Sigmoid colon (tissue), 6 donors: ENCODE measurements at regions not wholly inside any gene's neighbourhood (a gene's known extent, or its start where the extent isn't known, plus 50 kb on each side); places are given as distances from the start of the nearest gene placed in this dataset.
A peak's percentile ranks its signal among the peaks of the same experiment; 100 is the strongest.
"Not testable (repeated sequence)": the region's sequence is repeated elsewhere in the genome, so short reads cannot be mapped to it uniquely, and the experiment has no call there.

Source experiments
- DNase-seq: peaks from one replicate; pipeline ENCODE4 v3.0.0-alpha.2; 2019
- H3K27ac ChIP-seq, 4 donors: fragments of 200-600 bp; sonication (generic); one replicate each; pipeline ENCODE4 v1.5.1; 2016 to 2019; ENCODE audit warnings: mild to moderate bottlenecking in 1 of 4
- H3K27me3 ChIP-seq, 3 donors: fragments of 200-600 bp; sonication (generic); one replicate each; pipeline ENCODE4 v1.5.1; 2019; ENCODE audit warnings: mild to moderate bottlenecking in 1 of 3
- H3K36me3 ChIP-seq, 4 donors: fragments of 200-600 bp; sonication (generic); one replicate each; pipeline ENCODE4 v1.5.1; 2016 to 2019
- H3K4me1 ChIP-seq, 4 donors: fragments of 200-600 bp; sonication (generic); one replicate each; pipeline ENCODE4 v1.5.1; 2017 to 2019
- H3K4me3 ChIP-seq, 4 donors: fragments of 200-600 bp; sonication (generic); one replicate each; pipeline ENCODE4 v1.5.1; 2017 to 2019; ENCODE audit warnings: mild to moderate bottlenecking in 2 of 4, moderate library complexity in 1 of 4
- H3K9me3 ChIP-seq, 4 donors: fragments of 200-600 bp in 3 of 4; sonication (generic) in 3 of 4; one replicate each; pipeline versions ENCODE4 v1.5.1 to v1.6.1; 2013 to 2019
- POLR2AphosphoS5 ChIP-seq, 4 donors: sonication (generic); formaldehyde crosslinking; IDR thresholded peaks; one replicate each; pipeline ENCODE4 v1.6.1; 2017; ENCODE audit warnings: antibody characterized with exemption in 4 of 4
- WGBS, 2 donors: extraction: QIAGEN DNeasy Blood & Tissue Kit; methylation state at CpG; one replicate each; pipeline ENCODE4 v1.1.7; 2013; 5-methylcytosine and 5-hydroxymethylcytosine counted together
- intact Hi-C: fragments of 100-400 bp; cut with DNase I; formaldehyde crosslinking; loops from one replicate; pipeline ENCODE4 v1.15.1; 2023
- donor health status: healthy with polysubstance abuse.
- donor health status: healthy.

GRCh38 chr9:39674437-39675210 lies 319.2 kb downstream of the SPATA31A1 start:
- H3K27me3 ChIP-seq, H3K27ac ChIP-seq, H3K9me3 ChIP-seq, H3K4me3 ChIP-seq, H3K36me3 ChIP-seq, intact Hi-C loops, DNase-seq, H3K4me1 ChIP-seq: not testable (repeated sequence)
- no CpG with 5 or more reads among the region's 1 CpG for WGBS, 2 donors

- H3K27ac ChIP-seq, H3K9me3 ChIP-seq, H3K27me3 ChIP-seq, H3K4me1 ChIP-seq, H3K4me3 ChIP-seq, intact Hi-C loops, H3K36me3 ChIP-seq, DNase-seq: not testable (repeated sequence)
- WGBS, 2 donors = no CpG with 5 or more reads among the region's 2 CpGs
Measured at GRCh38 chr9:39675211-39675553, 319.7 kb downstream of the SPATA31A1 start.

GRCh38 chr9:39678534-39679263 lies 323.2 kb downstream of the SPATA31A1 start:
- intact Hi-C loops, H3K4me1 ChIP-seq, H3K36me3 ChIP-seq, H3K27ac ChIP-seq, H3K27me3 ChIP-seq, DNase-seq, H3K4me3 ChIP-seq, H3K9me3 ChIP-seq: not testable (repeated sequence)
- no CpG with 5 or more reads among the region's 9 CpGs for WGBS, 2 donors

- intact Hi-C loops, H3K36me3 ChIP-seq, H3K27me3 ChIP-seq, H3K4me1 ChIP-seq, DNase-seq, H3K9me3 ChIP-seq, H3K27ac ChIP-seq, H3K4me3 ChIP-seq: not testable (repeated sequence)
- 57 to 74% methylated on average over 2 of the region's 6 CpGs for WGBS, 2 donors
Measured at GRCh38 chr9:39680694-39681401, 325.4 kb downstream of the SPATA31A1 start.

DNA sequence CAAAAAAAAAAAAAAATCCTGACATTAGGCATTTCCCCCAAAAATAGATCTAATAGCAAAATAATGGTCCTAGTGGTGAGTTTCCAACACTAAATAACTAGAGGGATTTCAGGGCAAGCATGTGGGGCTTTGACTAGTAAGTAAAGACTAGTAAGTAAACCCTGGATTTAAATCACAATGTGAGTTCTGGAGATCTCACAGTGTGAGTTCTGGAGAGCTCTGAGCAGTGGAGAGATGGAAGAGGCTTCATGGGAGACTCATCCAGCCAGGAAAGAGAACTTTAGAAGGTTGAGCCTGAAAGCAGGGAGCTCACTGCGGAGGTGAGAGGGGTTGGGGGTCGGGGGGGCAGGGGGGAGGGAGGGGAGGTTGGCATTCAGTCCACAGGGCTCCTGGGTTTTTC lies 373.4 kb downstream of the SPATA31A1 start:
- H3K36me3 ChIP-seq, H3K9me3 ChIP-seq, H3K27ac ChIP-seq, H3K4me3 ChIP-seq, intact Hi-C loops, H3K27me3 ChIP-seq, DNase-seq, H3K4me1 ChIP-seq: not testable (repeated sequence)
- no CpG with 5 or more reads among the region's 2 CpGs for WGBS, 2 donors

GRCh38 chr9:39744898-39745297 lies 389.4 kb downstream of the SPATA31A1 start:
- intact Hi-C loops, H3K4me1 ChIP-seq, H3K4me3 ChIP-seq, H3K36me3 ChIP-seq, H3K27ac ChIP-seq, DNase-seq, H3K27me3 ChIP-seq, H3K9me3 ChIP-seq: not testable (repeated sequence)
- WGBS, 2 donors = 63% methylated on average over 3 of the region's 17 CpGs; no CpG with 5 or more reads in 1 of the 2 donors

DNA sequence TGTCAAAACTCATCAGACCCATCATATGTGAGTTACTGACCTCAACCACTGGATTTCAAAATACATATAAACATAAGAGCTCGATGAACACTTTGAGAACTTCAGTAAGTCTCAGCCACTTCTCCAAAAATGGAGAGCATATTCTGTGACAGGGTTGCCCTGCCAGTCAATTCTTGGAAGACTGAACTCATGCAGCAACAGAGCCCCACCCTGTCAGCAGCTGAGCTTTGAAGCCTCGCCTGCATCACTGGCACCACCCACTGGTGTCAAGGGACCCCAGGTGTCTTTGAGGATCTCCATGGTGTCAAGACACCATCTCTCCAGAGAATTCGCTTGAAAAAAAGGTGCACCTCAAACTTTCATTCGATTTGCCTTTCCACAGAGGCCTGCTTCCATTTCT lies 420.1 kb downstream of the SPATA31A1 start:
- intact Hi-C loops, H3K36me3 ChIP-seq, DNase-seq, H3K27ac ChIP-seq, H3K9me3 ChIP-seq, H3K27me3 ChIP-seq, H3K4me1 ChIP-seq, H3K4me3 ChIP-seq: not testable (repeated sequence)
- WGBS, 2 donors = no CpG with 5 or more reads among the region's 4 CpGs

- 8% methylated on average over 17 to 18 of the region's 31 CpGs for WGBS, 2 donors
- peak in 3 of 4 donors; percentile 13 to 48 (median 31) for TF ChIP-seq POLR2AphosphoS5 (IDR thresholded peaks at IDR 0.05)
- H3K27ac ChIP-seq = peak overlapping the region; percentile 40 to 60 (median 57)
- peak overlapping the region; percentile 12 to 44 (median 34) for H3K4me3 ChIP-seq
- H3K4me1 ChIP-seq, H3K27me3 ChIP-seq, H3K36me3 ChIP-seq, H3K9me3 ChIP-seq, intact Hi-C loops: not testable (repeated sequence)
- DNase-seq = peak; percentile 84
Measured at GRCh38 chr9:39791356-39791755, 435.9 kb downstream of the SPATA31A1 start.

DNA sequence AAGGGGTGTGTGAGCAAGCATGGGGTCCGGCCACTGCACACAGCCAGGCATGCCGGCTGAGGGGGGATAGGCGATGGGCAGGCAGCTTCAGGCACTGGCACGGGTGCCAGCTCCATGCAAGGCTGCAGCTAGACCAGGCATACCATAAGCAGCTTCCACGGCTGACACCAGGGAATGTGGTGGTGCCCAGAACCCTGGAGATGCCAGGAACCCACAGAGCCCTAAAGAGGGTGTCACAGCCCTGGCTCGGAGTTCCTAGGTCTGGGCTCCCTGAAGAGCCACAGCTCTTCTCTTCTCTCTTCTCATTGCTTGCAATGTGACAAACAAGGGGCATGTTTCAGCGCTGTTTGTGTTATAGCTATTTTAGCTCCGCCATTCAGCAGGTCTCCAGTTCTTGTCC lies 442.5 kb downstream of the SPATA31A1 start:
- H3K36me3 ChIP-seq, intact Hi-C loops, H3K27ac ChIP-seq, DNase-seq, H3K4me3 ChIP-seq, H3K27me3 ChIP-seq, H3K4me1 ChIP-seq, H3K9me3 ChIP-seq: not testable (repeated sequence)
- WGBS, 2 donors = 85 to 89% methylated on average over 2 of the region's 8 CpGs

DNA sequence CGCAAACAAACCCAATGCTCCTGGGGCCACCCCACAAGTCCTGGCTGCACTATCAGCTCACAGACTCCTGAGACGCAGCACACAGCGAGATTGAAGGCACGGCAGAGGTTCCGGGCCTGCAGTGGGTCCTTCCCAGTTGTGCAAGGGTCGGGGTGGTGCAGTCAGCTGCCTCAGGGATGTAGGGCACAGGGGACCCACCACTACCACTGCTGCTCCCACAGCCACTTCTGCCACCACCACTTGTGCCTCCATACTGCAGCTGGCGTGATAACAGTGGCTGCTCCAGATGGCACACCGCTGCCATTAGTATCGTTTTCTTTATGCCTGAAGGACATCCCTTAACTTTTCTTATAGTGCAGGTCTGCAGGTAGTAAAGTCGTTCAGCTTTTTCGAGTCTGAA lies 443.8 kb downstream of the SPATA31A1 start:
- DNase-seq, intact Hi-C loops, H3K9me3 ChIP-seq, H3K4me1 ChIP-seq, H3K4me3 ChIP-seq, H3K36me3 ChIP-seq, H3K27ac ChIP-seq, H3K27me3 ChIP-seq: not testable (repeated sequence)
- WGBS, 2 donors = 91 to 94% methylated on average over 4 to 8 of the region's 11 CpGs

DNA sequence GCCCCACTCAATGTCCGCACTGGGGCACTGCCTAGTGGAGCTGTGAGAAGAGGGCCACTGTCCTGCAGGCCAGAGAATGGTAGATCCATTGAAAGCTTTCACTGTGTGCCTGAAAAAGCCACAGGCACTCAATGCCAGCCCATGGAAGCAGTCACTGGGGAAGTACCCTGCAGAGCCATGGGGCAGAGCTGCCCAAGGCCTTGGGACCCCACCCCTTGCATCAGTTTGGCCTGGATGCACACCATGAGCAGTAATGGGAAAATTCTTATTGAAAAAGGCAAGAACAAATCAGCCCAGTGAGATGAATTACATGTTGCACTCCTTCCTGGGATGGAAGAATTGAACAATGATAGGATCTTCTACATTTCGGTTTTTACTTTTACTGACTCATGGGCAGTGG lies 447.1 kb downstream of the SPATA31A1 start:
- no CpG with 5 or more reads among the region's 2 CpGs for WGBS, 2 donors
- H3K4me3 ChIP-seq, H3K27ac ChIP-seq, H3K4me1 ChIP-seq, H3K9me3 ChIP-seq, intact Hi-C loops, DNase-seq, H3K27me3 ChIP-seq, H3K36me3 ChIP-seq: not testable (repeated sequence)
